HG03457 (cell line): ENCODE measurements at regions not wholly inside any gene's neighbourhood (a gene's known extent, or its start where the extent isn't known, plus 50 kb on each side); places are given as distances from the start of the nearest gene placed in this dataset.
"Not testable (repeated sequence)": the region's sequence is repeated elsewhere in the genome, so short reads cannot be mapped to it uniquely, and the experiment has no call there.

Source experiments
- ATAC-seq: cut with Tn5 transposase; IDR thresholded peaks from one replicate; pipeline ENCODE4 v1.9.1; 2021; ENCODE audit warnings: moderate number of reproducible peaks; ENCODE audit not compliant: unreplicated experiment

- ATAC-seq, result no peak
Observed at GRCh38 chr6:74891349-74891831, 314.5 kb downstream of the COL12A1 start.

DNA sequence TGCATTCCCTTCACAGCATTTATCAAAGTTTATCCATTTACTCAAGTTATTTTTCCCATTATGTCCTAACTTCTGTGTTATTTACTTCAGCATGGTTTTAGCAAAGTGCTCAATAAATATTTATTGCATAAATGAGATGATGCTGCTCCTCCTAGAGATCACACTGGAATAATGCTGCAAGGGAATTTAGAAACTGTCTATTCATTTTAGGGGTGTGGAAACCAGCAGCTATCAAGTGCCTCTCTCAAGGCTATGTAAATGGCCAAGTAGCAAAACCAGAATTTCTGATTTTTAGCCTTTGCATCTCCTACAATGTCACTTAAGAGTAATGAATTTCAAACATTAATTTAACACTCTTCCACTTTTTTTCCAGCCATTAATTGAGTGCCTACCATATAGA lies 316.2 kb downstream of the COL12A1 start:
- no peak for ATAC-seq

DNA sequence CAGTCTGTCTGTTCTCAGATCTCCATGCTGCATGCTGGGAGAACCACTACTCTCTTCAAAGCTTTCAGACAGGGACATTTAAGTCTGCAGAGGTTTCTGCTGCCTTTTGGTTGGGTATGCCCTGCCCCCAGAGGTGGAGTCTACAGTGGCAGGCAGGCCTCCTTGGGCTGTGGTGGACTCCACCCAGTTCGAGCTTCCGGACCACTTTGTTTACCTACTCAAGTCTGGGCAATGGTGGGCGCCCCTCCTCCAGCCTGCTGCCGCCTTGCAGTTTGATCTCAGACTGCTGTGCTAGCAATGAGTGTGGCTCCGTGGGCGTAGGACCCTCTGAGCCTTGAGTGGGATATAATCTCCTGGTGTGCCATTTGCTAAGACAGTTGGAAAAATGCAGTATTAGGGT lies 317.1 kb downstream of the COL12A1 start:
- ATAC-seq, result not testable (repeated sequence)

- ATAC-seq, result no peak
Observed at GRCh38 chr6:74879976-74880375, 325.9 kb downstream of the COL12A1 start.

- no peak for ATAC-seq
Observed at GRCh38 chr6:74879234-74879633, 326.6 kb downstream of the COL12A1 start.

DNA sequence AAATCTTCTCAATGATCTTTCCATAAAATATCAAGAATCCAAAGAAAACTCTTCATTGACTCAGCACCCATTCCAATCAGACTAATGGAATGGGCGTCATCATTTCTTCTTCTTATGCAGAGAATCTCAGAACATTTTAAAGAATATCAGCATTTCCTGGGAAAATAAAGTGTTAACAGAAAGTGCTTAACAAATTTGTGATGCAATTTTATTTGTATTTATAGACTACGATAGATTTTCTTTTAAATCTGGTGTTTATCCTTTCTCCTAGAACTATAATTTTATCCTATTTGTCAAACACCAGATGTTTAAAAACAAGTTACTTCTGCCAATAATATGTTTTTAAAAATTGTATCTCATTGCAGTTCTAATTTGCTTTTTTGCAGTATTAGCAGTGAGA lies 330.7 kb downstream of the COL12A1 start:
- no peak for ATAC-seq

GRCh38 chr6:74872754-74873476 lies 332.9 kb downstream of the COL12A1 start:
- ATAC-seq, result no peak

- ATAC-seq, result no peak
Observed at GRCh38 chr6:74871757-74872156, 334.1 kb downstream of the COL12A1 start.

DNA sequence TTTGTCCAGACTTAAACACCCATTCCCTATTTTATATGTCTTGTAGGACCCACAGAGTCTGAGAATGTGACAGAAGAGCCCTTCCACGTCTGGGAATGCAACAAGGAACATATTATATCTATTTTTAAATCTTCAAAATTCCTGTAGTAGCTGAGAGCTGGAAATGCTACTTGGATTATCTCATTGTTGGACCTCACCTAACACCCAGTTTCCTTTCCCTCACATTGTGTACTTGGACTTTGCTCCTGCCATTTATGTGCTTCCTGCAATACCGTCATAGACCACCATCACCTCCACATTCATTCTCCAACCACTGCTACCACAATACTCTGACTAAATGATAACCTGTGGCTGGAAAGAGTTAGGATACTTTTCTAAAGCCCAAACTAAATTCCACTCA lies 335.4 kb downstream of the COL12A1 start:
- ATAC-seq, result no peak

DNA sequence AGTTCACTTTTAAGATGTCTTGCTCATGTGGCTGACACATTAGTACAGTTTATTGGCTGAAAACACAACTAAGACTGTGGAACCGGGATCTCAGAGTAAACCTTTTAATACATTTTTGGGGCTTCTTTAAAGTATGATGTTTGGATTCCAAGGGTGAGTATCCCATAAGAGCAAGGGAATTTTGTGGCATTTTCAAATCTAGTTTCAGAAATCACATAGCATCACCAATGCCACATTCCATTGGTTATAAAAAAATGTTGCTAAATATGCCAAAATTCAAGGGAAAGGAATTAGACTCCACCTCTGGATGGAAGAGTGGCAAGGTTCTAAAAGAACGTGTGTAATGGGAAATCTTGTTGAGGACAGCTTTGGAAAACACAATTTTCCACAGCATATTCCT lies 338.6 kb downstream of the COL12A1 start:
- no peak for ATAC-seq

DNA sequence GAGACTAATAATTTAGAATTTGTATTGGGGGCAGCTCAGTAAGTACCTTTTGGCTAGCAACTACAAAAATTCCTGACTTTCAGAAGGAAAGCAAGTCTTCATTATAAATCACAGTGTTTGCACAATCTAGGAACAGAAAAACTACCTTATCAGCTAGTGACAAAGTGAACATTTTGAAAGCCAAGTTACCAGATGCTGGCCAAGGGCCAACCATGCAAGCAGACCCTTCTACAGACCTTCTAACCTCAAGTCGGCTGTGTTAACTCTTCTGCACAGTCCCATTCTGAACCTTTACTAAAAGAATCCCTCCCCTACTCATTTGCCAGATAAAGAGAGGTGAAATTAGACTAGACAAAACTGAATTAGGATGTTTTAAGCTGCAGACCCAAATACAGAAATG lies 341.9 kb downstream of the COL12A1 start:
- ATAC-seq, result no peak

DNA sequence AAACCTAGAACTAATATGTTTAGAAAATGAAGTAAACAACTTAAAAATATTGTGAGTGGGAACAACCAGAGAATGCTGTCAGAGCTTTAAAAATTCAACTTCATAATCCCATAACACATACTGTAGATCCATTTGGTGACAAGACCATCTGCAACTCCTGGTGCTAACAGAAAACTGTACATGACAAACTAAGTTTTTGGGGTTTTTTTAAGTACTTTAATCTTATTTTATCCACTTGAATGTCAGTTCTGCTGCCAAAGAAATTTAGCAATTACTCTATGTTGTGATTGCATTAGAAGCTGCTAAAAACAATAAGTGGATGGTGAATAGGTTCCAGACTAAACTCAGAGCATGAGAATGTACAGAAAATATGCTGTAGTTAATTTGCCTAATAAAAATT lies 345.4 kb downstream of the COL12A1 start:
- no peak for ATAC-seq

- ATAC-seq, result no peak
Observed at GRCh38 chr6:74857157-74857556, 348.7 kb downstream of the COL12A1 start.

GRCh38 chr6:74853991-74854390 lies 351.9 kb downstream of the COL12A1 start:
- no peak for ATAC-seq

DNA sequence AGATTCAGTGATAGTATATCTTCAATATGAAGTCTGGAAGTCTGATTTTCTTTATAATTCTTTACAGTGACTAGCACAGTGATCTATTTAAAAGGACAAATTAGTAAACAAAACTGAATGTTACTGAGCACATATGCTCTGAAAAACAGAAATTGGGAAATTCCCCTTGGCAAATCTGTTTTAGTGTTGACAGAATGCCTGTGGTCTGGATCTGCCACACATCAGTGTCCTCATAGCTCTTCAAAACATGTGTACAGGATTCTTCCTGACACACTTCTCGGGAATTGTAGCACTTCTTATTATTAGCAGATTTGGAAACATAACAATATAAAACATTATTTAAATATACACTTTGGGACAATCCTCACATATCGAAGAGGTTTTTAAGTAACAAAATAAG lies 354.3 kb downstream of the COL12A1 start:
- ATAC-seq, result no peak

GRCh38 chr6:74840953-74841352 lies 364.9 kb downstream of the COL12A1 start:
- ATAC-seq, result no peak

- ATAC-seq, result no peak
Observed at GRCh38 chr6:74834967-74835366, 370.9 kb downstream of the COL12A1 start.

GRCh38 chr6:74826263-74826662 lies 379.6 kb downstream of the COL12A1 start:
- no peak for ATAC-seq

DNA sequence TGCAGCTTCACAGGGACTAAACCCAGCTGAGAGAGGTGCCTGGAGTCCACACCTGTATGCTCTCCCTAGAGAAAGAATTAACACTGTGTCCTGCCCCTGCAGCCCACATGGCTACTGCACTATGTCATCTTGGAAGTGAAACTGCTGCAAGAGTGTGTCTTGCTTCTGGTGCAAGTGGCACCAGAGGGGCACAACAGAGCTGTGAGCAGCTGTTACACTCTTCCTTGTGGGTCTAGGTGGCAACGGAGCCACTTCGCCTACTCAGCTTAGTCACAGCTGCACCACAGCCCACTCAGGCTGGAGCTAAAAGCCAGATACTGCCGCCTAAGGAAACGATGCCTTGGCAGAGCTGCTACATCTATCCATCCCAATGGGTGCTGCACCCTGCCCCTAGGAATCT lies 391.4 kb downstream of the COL12A1 start:
- no peak for ATAC-seq

DNA sequence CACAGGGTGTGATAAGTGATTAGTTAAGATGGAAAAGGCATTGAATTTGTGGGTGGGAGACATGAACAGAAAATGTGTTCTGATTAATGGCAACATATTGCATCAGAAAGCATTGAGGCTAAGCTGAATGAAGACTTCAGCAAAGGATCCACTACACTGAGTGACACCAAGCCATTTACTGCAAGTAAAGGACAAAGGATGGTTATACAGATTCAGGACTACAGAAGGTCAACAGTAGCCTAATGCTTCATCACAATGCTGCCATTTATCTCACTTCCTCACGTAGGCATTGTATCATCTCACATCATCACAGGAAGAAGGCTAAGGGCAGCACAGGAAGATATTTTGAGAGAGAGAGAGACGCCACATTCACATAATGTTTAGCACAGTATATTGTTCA lies 398.2 kb downstream of the COL12A1 start:
- no peak for ATAC-seq

- no peak for ATAC-seq
Observed at GRCh38 chr6:74805916-74806696, 399.7 kb downstream of the COL12A1 start.

GRCh38 chr6:74798302-74798701 lies 407.6 kb downstream of the COL12A1 start:
- ATAC-seq, result no peak
